OCI-LY7 (cell line): ENCODE measurements at regions not wholly inside any gene's neighbourhood (a gene's known extent, or its start where the extent isn't known, plus 50 kb on each side); places are given as distances from the start of the nearest gene placed in this dataset.

ENCODE experiments used
- BruUV-seq: library from RNA; stranded (reverse); fragments of 400-500 nt; replicated peaks from 2 replicates; lab custom pipeline; 2021; lab: Mats Ljungman, UMichigan
- CTCF ChIA-PET: fragments of 300-600 bp; sonication (Branson Sonifier 250); formaldehyde crosslinking; loops from one replicate; lab custom pipeline; 2022; ENCODE audit warnings: antibody characterized with exemption; ENCODE audit not compliant: unreplicated experiment; lab: Charles Lee
- POLR2A ChIA-PET: fragments of 300-600 bp; sonication (Branson Sonifier 250); formaldehyde crosslinking; loops from one replicate; lab custom pipeline; 2022; ENCODE audit warnings: antibody characterized with exemption; lab: Charles Lee
- DNase-seq: peaks from one replicate; pipeline ENCODE4 v3.0.0-alpha.2; 2015; ENCODE audit warnings: low spot score
- H2AFZ ChIP-seq: fragments of 200-600 bp; sonication (generic), shearing (Covaris generic); 2 replicates; pipeline ENCODE4 v1.6.1; 2014; ENCODE audit warnings: mild to moderate bottlenecking, antibody characterized with exemption, low read length, moderate library complexity
- H3K27ac ChIP-seq: fragments of 200-600 bp; sonication (generic); 2 replicates; pipeline ENCODE4 v1.5.1; 2014; ENCODE audit warnings: mixed run types, low read depth, mild to moderate bottlenecking, moderate library complexity, low read length, inconsistent platforms; ENCODE audit not compliant: poor library complexity, severe bottlenecking
- H3K36me3 ChIP-seq: fragments of 200-600 bp; sonication (generic); 2 replicates; pipeline ENCODE4 v1.6.1; 2014; ENCODE audit warnings: mild to moderate bottlenecking, antibody characterized with exemption, low read length, moderate library complexity, mixed read lengths; ENCODE audit not compliant: insufficient read depth
- H3K4me1 ChIP-seq: fragments of 200-600 bp; sonication (generic); 2 replicates; pipeline ENCODE4 v1.5.1; 2014; ENCODE audit warnings: mild to moderate bottlenecking, low read length; ENCODE audit not compliant: insufficient read depth, poor library complexity, severe bottlenecking
- H3K4me2 ChIP-seq: fragments of 200-600 bp; sonication (generic); 2 replicates; pipeline ENCODE4 v1.6.1; 2014; ENCODE audit warnings: mild to moderate bottlenecking, low read length
- H3K4me3 ChIP-seq: fragments of 200-600 bp; sonication (generic); 2 replicates; pipeline ENCODE4 v1.5.1; 2014; ENCODE audit warnings: mild to moderate bottlenecking, low read depth, low read length; ENCODE audit not compliant: poor library complexity, severe bottlenecking
- H3K79me2 ChIP-seq: fragments of 200-600 bp; sonication (generic); 2 replicates; pipeline ENCODE4 v1.6.1; 2016; ENCODE audit warnings: low read depth, mild to moderate bottlenecking, low read length, moderate library complexity, mixed read lengths; ENCODE audit not compliant: insufficient read depth
- H3K9me2 ChIP-seq: fragments of 200-600 bp; sonication (generic); 2 replicates; pipeline ENCODE4 v1.6.1; 2016; ENCODE audit warnings: mild to moderate bottlenecking, low read length, mixed read lengths; ENCODE audit not compliant: insufficient read depth
- H3K9me3 ChIP-seq: fragments of 200-600 bp; sonication (generic); 2 replicates; pipeline ENCODE4 v1.6.1; 2014; ENCODE audit warnings: mild to moderate bottlenecking, mixed run types, low read length, mixed read lengths
- H4K20me1 ChIP-seq: fragments of 200-600 bp; sonication (generic); 2 replicates; pipeline ENCODE4 v1.6.1; 2014; ENCODE audit warnings: mild to moderate bottlenecking, antibody characterized with exemption, low read length, moderate library complexity, mixed read lengths; ENCODE audit not compliant: insufficient read depth
- CTCF ChIP-seq: fragments of 200-600 bp; sonication (generic); conservative IDR thresholded peaks from 2 replicates; pipeline ENCODE4 v1.5.1; 2014; ENCODE audit warnings: mild to moderate bottlenecking, antibody characterized with exemption, low read length, moderate library complexity, mixed read lengths
- EZH2phosphoT487 ChIP-seq: fragments of 200-600 bp; sonication (generic); IDR thresholded peaks from 2 replicates; pipeline ENCODE4 v1.6.1; 2018; ENCODE audit warnings: low read depth, borderline replicate concordance, mild to moderate bottlenecking, mixed run types, antibody characterized with exemption, low read length, moderate library complexity, mixed read lengths
- intact Hi-C: fragments of 100-400 bp; cut with micrococcal nuclease; formaldehyde crosslinking; loops from one replicate; pipeline ENCODE4 v1.10.0; 2022; ENCODE audit not compliant: unreplicated experiment

GRCh38 chr6:139852488-139853140 lies 478.2 kb upstream of the CITED2 start:
- H3K4me2 ChIP-seq = no peak overlapping the region
- H3K4me3 ChIP-seq = no peak overlapping the region
- ChIA-PET CTCF (no interaction called here), POLR2A (no interaction called here)
- TF ChIP-seq EZH2phosphoT487 = no peak
- no peak for TF ChIP-seq CTCF
- intact Hi-C loops = no loop called here
- no peaks in the 10 kb centered on the region for H3K9me3 ChIP-seq
- no peaks in the 10 kb centered on the region for H3K9me2 ChIP-seq
- H3K36me3 ChIP-seq = no peaks in the 10 kb centered on the region
- BruUV-seq = no TSS peak
- no peak overlapping the region for H2AFZ ChIP-seq
- H3K27ac ChIP-seq = no peak overlapping the region
- H3K79me2 ChIP-seq = no peaks in the 10 kb centered on the region
- H3K4me1 ChIP-seq = no peaks in the 10 kb centered on the region
- no peaks in the 10 kb centered on the region for H4K20me1 ChIP-seq
- no peak for DNase-seq

- Histone ChIP-seq H3K4me3 (no peak overlapping the region), H3K27ac (no peak overlapping the region), H3K79me2 (no peaks in the 10 kb centered on the region), H4K20me1 (no peaks in the 10 kb centered on the region), H3K4me2 (no peak overlapping the region), H3K9me2 (no peaks in the 10 kb centered on the region), H3K36me3 (no peaks in the 10 kb centered on the region), H3K4me1 (no peaks in the 10 kb centered on the region), H2AFZ (no peak overlapping the region), H3K9me3 (no peaks in the 10 kb centered on the region)
- ChIA-PET CTCF (no interaction called here), POLR2A (interaction anchor here (0.7 kb wide), 1 partner anchor 36 kb away, joined by 4 read pairs; no protein-coding TSS in a partner anchor)
- no peak for DNase-seq
- BruUV-seq = no TSS peak
- intact Hi-C loops = no loop called here
- TF ChIP-seq CTCF = no peak
- TF ChIP-seq EZH2phosphoT487 = no peak
These were observed 477.6 kb upstream of the CITED2 start for GRCh38 chr6:139852067-139852466.

- DNase-seq = no peak
- no peak overlapping the region for H3K4me3 ChIP-seq
- H3K4me1 ChIP-seq = no peaks in the 10 kb centered on the region
- no peaks in the 10 kb centered on the region for H4K20me1 ChIP-seq
- H3K9me3 ChIP-seq = no peaks in the 10 kb centered on the region
- ChIA-PET CTCF (no interaction called here), POLR2A (interaction anchor here (0.7 to 0.9 kb wide), 3 partner anchors 29 to 242 kb away, joined by 3 to 4 read pairs (median 3); no protein-coding TSS in a partner anchor)
- no peaks in the 10 kb centered on the region for H3K36me3 ChIP-seq
- TF ChIP-seq CTCF (no peak), EZH2phosphoT487 (no peak)
- no TSS peak for BruUV-seq
- H3K9me2 ChIP-seq = no peaks in the 10 kb centered on the region
- H3K4me2 ChIP-seq = no peak overlapping the region
- H2AFZ ChIP-seq = no peak overlapping the region
- intact Hi-C loops = no loop called here
- H3K79me2 ChIP-seq = no peaks in the 10 kb centered on the region
- H3K27ac ChIP-seq = no peak overlapping the region
These were observed 476.8 kb upstream of the CITED2 start for GRCh38 chr6:139851206-139851605.
